GM23248 (cell line): ENCODE measurements at regions not wholly inside any gene's neighbourhood (a gene's known extent, or its start where the extent isn't known, plus 50 kb on each side); places are given as distances from the start of the nearest gene placed in this dataset.

ENCODE experiments used
- DNase-seq: peaks from one replicate; pipeline ENCODE4 v3.0.0-alpha.2; 2015
- H2AFZ ChIP-seq: fragments of 200-600 bp; sonication (generic); 2 replicates; pipeline ENCODE4 v1.6.1; 2016; ENCODE audit warnings: antibody characterized with exemption
- H3F3A ChIP-seq: fragments of 200-600 bp; sonication (generic); 2 replicates; pipeline ENCODE4 v1.6.1; 2016; ENCODE audit warnings: mild to moderate bottlenecking, antibody characterized with exemption, mixed run types; ENCODE audit not compliant: insufficient read depth
- H3K27ac ChIP-seq: fragments of 200-600 bp; sonication (generic); 2 replicates; pipeline ENCODE4 v1.5.1; 2016; ENCODE audit warnings: mild to moderate bottlenecking
- H3K27me3 ChIP-seq: fragments of 200-600 bp; sonication (generic); replicated peaks from 2 replicates; pipeline ENCODE4 v1.6.1; 2016; ENCODE audit warnings: mild to moderate bottlenecking; ENCODE audit not compliant: insufficient read depth
- H3K36me3 ChIP-seq: fragments of 200-600 bp; sonication (generic); 2 replicates; pipeline ENCODE4 v1.6.1; 2016; ENCODE audit warnings: low read depth, mild to moderate bottlenecking
- H3K4me1 ChIP-seq: fragments of 200-600 bp; sonication (generic); 2 replicates; pipeline ENCODE4 v1.6.1; 2016; ENCODE audit warnings: mild to moderate bottlenecking; ENCODE audit not compliant: insufficient read depth
- H3K4me2 ChIP-seq: fragments of 200-600 bp; sonication (generic); one replicate; pipeline ENCODE4 v1.6.1; 2016; ENCODE audit warnings: mild to moderate bottlenecking; ENCODE audit not compliant: unreplicated experiment
- H3K4me3 ChIP-seq: fragments of 200-600 bp; sonication (generic); 2 replicates; pipeline ENCODE4 v1.5.1; 2016; ENCODE audit warnings: mild to moderate bottlenecking
- H3K79me2 ChIP-seq: fragments of 200-600 bp; sonication (generic); 2 replicates; pipeline ENCODE4 v1.6.1; 2016; ENCODE audit warnings: mild to moderate bottlenecking; ENCODE audit not compliant: insufficient read depth
- H3K9ac ChIP-seq: fragments of 200-600 bp; sonication (generic); 2 replicates; pipeline ENCODE4 v1.6.1; 2016; ENCODE audit warnings: mild to moderate bottlenecking
- H3K9me2 ChIP-seq: fragments of 200-600 bp; sonication (generic); 2 replicates; pipeline ENCODE4 v1.6.1; 2016; ENCODE audit warnings: mixed run types, mild to moderate bottlenecking, moderate library complexity; ENCODE audit not compliant: insufficient read depth
- H3K9me3 ChIP-seq: fragments of 200-600 bp; sonication (generic); one replicate; pipeline ENCODE4 v1.6.1; 2017; ENCODE audit warnings: low read depth
- H4K20me1 ChIP-seq: fragments of 200-600 bp; sonication (generic); 2 replicates; pipeline ENCODE4 v1.6.0; 2016; ENCODE audit not compliant: insufficient read depth
- EZH2 ChIP-seq: fragments of 200-600 bp; sonication (generic); IDR thresholded peaks from 2 replicates; pipeline ENCODE4 v1.6.1; 2018; ENCODE audit warnings: antibody characterized with exemption, mild to moderate bottlenecking; ENCODE audit not compliant: insufficient read depth, poor library complexity, severe bottlenecking
- EZH2phosphoT487 ChIP-seq: fragments of 200-600 bp; sonication (generic); IDR thresholded peaks from 2 replicates; pipeline ENCODE4 v1.6.1; 2018; ENCODE audit warnings: antibody characterized with exemption, moderate library complexity, mild to moderate bottlenecking, low read depth; ENCODE audit not compliant: insufficient read depth
- WGBS, 2 experiments: methylation state at CpG; one replicate each; pipeline ENCODE4 v1.1.6; 2015 to 2017; ENCODE audit warnings: low lambda C conversion rate in 2 of 2, low coverage in 1 of 2; ENCODE audit errors: missing lambda C conversion rate in 2 of 2; 5-methylcytosine and 5-hydroxymethylcytosine counted together
- in situ Hi-C: fragments of 300-500 bp; cut with MboI; formaldehyde crosslinking; loops from 2 replicates; pipeline ENCODE4 v1.15.0; 2020

- Histone ChIP-seq H3K79me2 (no peaks in the 10 kb centered on the region), H3K27ac (no peak overlapping the region), H3K4me2 (no peak overlapping the region), H2AFZ (no peak overlapping the region), H3K27me3 (peaks cover 20% of the 10 kb centered on the region), H3K9me2 (no peaks in the 10 kb centered on the region), H3K9ac (no peak overlapping the region), H3K9me3 (no peaks in the 10 kb centered on the region), H4K20me1 (no peaks in the 10 kb centered on the region), H3K36me3 (no peaks in the 10 kb centered on the region), H3K4me1 (no peaks in the 10 kb centered on the region), H3F3A (no peaks in the 10 kb centered on the region), H3K4me3 (no peak overlapping the region)
- in situ Hi-C loops = no loop called here
- no peak for DNase-seq
- no peak for TF ChIP-seq EZH2
- no peak for TF ChIP-seq EZH2phosphoT487
- WGBS, 2 experiments = 49 to 66% methylated on average over 2 of the region's 2 CpGs
Observed at GRCh38 chr19:28419312-28419711, 793.6 kb downstream of the UQCRFS1 start.

GRCh38 chr19:28417361-28417760 is 795.6 kb downstream of the UQCRFS1 start:
- Histone ChIP-seq H3K36me3 (no peaks in the 10 kb centered on the region), H3K27me3 (peaks cover 24% of the 10 kb centered on the region), H4K20me1 (no peaks in the 10 kb centered on the region), H3K9me3 (no peaks in the 10 kb centered on the region), H3K4me2 (no peak overlapping the region), H3K9ac (no peak overlapping the region), H3K27ac (no peak overlapping the region), H3K4me1 (no peaks in the 10 kb centered on the region), H2AFZ (no peak overlapping the region), H3K9me2 (no peaks in the 10 kb centered on the region), H3F3A (no peaks in the 10 kb centered on the region), H3K4me3 (no peak overlapping the region), H3K79me2 (no peaks in the 10 kb centered on the region)
- 51 to 61% methylated on average over 5 of the region's 5 CpGs for WGBS, 2 experiments
- TF ChIP-seq EZH2 (no peak), EZH2phosphoT487 (no peak)
- in situ Hi-C loops = no loop called here
- no peak for DNase-seq

- no peak overlapping the region for H3K4me2 ChIP-seq
- no peaks in the 10 kb centered on the region for H4K20me1 ChIP-seq
- no peaks in the 10 kb centered on the region for H3K9me3 ChIP-seq
- TF ChIP-seq EZH2phosphoT487 = no peak
- TF ChIP-seq EZH2 = no peak
- H3K9me2 ChIP-seq = no peaks in the 10 kb centered on the region
- DNase-seq = no peak
- H3K27ac ChIP-seq = no peak overlapping the region
- H2AFZ ChIP-seq = no peak overlapping the region
- no peak overlapping the region for H3K4me3 ChIP-seq
- H3K79me2 ChIP-seq = no peaks in the 10 kb centered on the region
- no peaks in the 10 kb centered on the region for H3K36me3 ChIP-seq
- 73 to 88% methylated on average over 1 of the region's 1 CpG for WGBS, 2 experiments
- H3K4me1 ChIP-seq = no peaks in the 10 kb centered on the region
- H3K27me3 ChIP-seq = peaks cover 17% of the 10 kb centered on the region
- no peak overlapping the region for H3K9ac ChIP-seq
- in situ Hi-C loops = no loop called here
- no peaks in the 10 kb centered on the region for H3F3A ChIP-seq
Observed at GRCh38 chr19:28416245-28416644, 796.7 kb downstream of the UQCRFS1 start.

- H3K4me1 ChIP-seq = no peaks in the 10 kb centered on the region
- H3K4me2 ChIP-seq = no peak overlapping the region
- no peaks in the 10 kb centered on the region for H3F3A ChIP-seq
- in situ Hi-C loops = no loop called here
- no peaks in the 10 kb centered on the region for H3K36me3 ChIP-seq
- no peak for DNase-seq
- no peaks in the 10 kb centered on the region for H3K79me2 ChIP-seq
- 14 to 20% methylated on average over 3 of the region's 3 CpGs for WGBS, 2 experiments
- no peak overlapping the region for H2AFZ ChIP-seq
- TF ChIP-seq EZH2phosphoT487 (no peak), EZH2 (no peak)
- peaks cover 16% of the 10 kb centered on the region for H3K27me3 ChIP-seq
- H3K9me2 ChIP-seq = no peaks in the 10 kb centered on the region
- H4K20me1 ChIP-seq = no peaks in the 10 kb centered on the region
- no peak overlapping the region for H3K4me3 ChIP-seq
- no peak overlapping the region for H3K27ac ChIP-seq
- no peaks in the 10 kb centered on the region for H3K9me3 ChIP-seq
- H3K9ac ChIP-seq = no peak overlapping the region
Observed at GRCh38 chr19:28414748-28415147, 798.2 kb downstream of the UQCRFS1 start.

GRCh38 chr19:28409859-28410258 is 803.1 kb downstream of the UQCRFS1 start:
- no peaks in the 10 kb centered on the region for H3K9me3 ChIP-seq
- no peaks in the 10 kb centered on the region for H3K79me2 ChIP-seq
- no peaks in the 10 kb centered on the region for H3K36me3 ChIP-seq
- H3K27me3 ChIP-seq = peaks cover 42% of the 10 kb centered on the region
- H3K4me2 ChIP-seq = no peak overlapping the region
- no peak overlapping the region for H3K9ac ChIP-seq
- no peak overlapping the region for H3K27ac ChIP-seq
- H2AFZ ChIP-seq = no peak overlapping the region
- H3K4me1 ChIP-seq = 0 out of 2 replicates have a peak, but pooled peaks cover 2% of the 10 kb centered on the region
- no peak for DNase-seq
- in situ Hi-C loops = no loop called here
- H3K4me3 ChIP-seq = no peak overlapping the region
- TF ChIP-seq EZH2 = no peak
- no peak for TF ChIP-seq EZH2phosphoT487
- whole genome bisulfite sequencing, 2 experiments = 25 to 28% methylated on average over 5 of the region's 5 CpGs
- no peaks in the 10 kb centered on the region for H3F3A ChIP-seq
- no peaks in the 10 kb centered on the region for H4K20me1 ChIP-seq
- no peaks in the 10 kb centered on the region for H3K9me2 ChIP-seq
